HepG2 (cell line): ENCODE measurements at regions not wholly inside any gene's neighbourhood (a gene's known extent, or its start where the extent isn't known, plus 50 kb on each side); places are given as distances from the start of the nearest gene placed in this dataset.

ENCODE experiments used
- ATAC-seq: fragments of 200-7000 bp; cut with Tn5 transposase; 3 replicates; pipeline ENCODE4 v1.9.1; 2020; ENCODE audit warnings: mild to moderate bottlenecking, moderate library complexity
- BruUV-seq: library from RNA; stranded (reverse); fragments of 400-500 nt; replicated peaks from 2 replicates; lab custom pipeline; 2021; lab: Mats Ljungman, UMichigan
- CTCF ChIA-PET: fragments of 300-600 bp; formaldehyde crosslinking; extraction: SDS; loops from one replicate; lab custom pipeline; 2021; ENCODE audit warnings: low total read pairs, inconsistent platforms, low intra/inter-chr PET ratio; lab: Yijun Ruan, JAX
- POLR2A ChIA-PET: fragments of 350-600 bp; sonication (Branson Sonifier 250); formaldehyde crosslinking; loops from one replicate; lab custom pipeline; 2020; ENCODE audit warnings: antibody characterized with exemption, inconsistent platforms; lab: Yijun Ruan, JAX
- DNase-seq: peaks from one replicate; pipeline ENCODE4 v3.0.0-alpha.2; 2015; ENCODE audit warnings: low spot score
- FAIRE-seq: peaks from 3 replicates; lab custom pipeline; 2011; peaks lifted over from hg19 to GRCh38; lab: Jason Lieb, UNC
- H2AFZ ChIP-seq: one replicate; pipeline ENCODE4 v1.6.1; 2011; ENCODE audit warnings: low read length, inconsistent platforms
- H3K27ac ChIP-seq: fragments of 300-600 bp; 3 replicates; pipeline ENCODE4 v1.8.0; 2011; ENCODE audit warnings: mixed run types, mild to moderate bottlenecking, mixed read lengths, low read length, inconsistent platforms; ENCODE audit not compliant: insufficient read depth; ENCODE audit errors: extremely low read length
- H3K27me3 ChIP-seq, 2 experiments: fragments of 200-600 bp in 1 of 2; 2 replicates in 1 of 2; 3 replicates in 1 of 2; pipeline versions ENCODE4 v1.6.0 to v1.8.0; 2011; ENCODE audit warnings: low read length in 2 of 2, mild to moderate bottlenecking in 2 of 2, moderate library complexity in 2 of 2, inconsistent platforms in 1 of 2; ENCODE audit not compliant: insufficient read depth in 2 of 2, control insufficient read depth in 1 of 2
- H3K36me3 ChIP-seq, 2 experiments: fragments of 200-600 bp in 1 of 2; replicated peaks in 1 of 2; 2 replicates in 1 of 2; 3 replicates in 1 of 2; pipeline versions ENCODE4 v1.5.1 to v1.8.0; 2011; ENCODE audit warnings: low read length in 2 of 2, inconsistent platforms in 1 of 2; ENCODE audit not compliant: insufficient read depth in 2 of 2, control insufficient read depth in 1 of 2
- H3K4me1 ChIP-seq: 2 replicates; pipeline ENCODE4 v1.5.1; 2012; ENCODE audit warnings: low read length, inconsistent platforms; ENCODE audit not compliant: insufficient read depth
- H3K4me2 ChIP-seq: 2 replicates; pipeline ENCODE4 v1.6.0; 2011; ENCODE audit warnings: low read depth, low read length, inconsistent platforms
- H3K4me3 ChIP-seq, 3 experiments: fragments of 200-600 bp in 1 of 3; sonication (generic), shearing (Covaris generic) in 1 of 3; replicated peaks in 1 of 3; 2 replicates each; pipeline ENCODE4 v1.5.1; 2011 to 2016; ENCODE audit warnings: low read length in 3 of 3, inconsistent platforms in 2 of 3, low read depth in 2 of 3, mild to moderate bottlenecking in 2 of 3, control low read depth in 1 of 3, mixed read lengths in 1 of 3; ENCODE audit not compliant: insufficient read depth in 1 of 3
- H3K79me2 ChIP-seq: one replicate; pipeline ENCODE4 v1.6.1; 2011; ENCODE audit warnings: low read length, inconsistent platforms; ENCODE audit not compliant: insufficient read depth
- H3K9ac ChIP-seq: 2 replicates; pipeline ENCODE4 v1.6.0; 2011; ENCODE audit warnings: mild to moderate bottlenecking, low read depth, low read length, inconsistent platforms; ENCODE audit not compliant: insufficient read depth
- H3K9me3 ChIP-seq: 2 replicates; pipeline ENCODE4 v1.5.1; 2012; ENCODE audit warnings: mild to moderate bottlenecking, low read length
- H4K20me1 ChIP-seq: 2 replicates; pipeline ENCODE4 v1.6.0; 2011; ENCODE audit warnings: inconsistent platforms, mild to moderate bottlenecking, low read length, moderate library complexity; ENCODE audit not compliant: insufficient read depth
- FOXA3 ChIP-seq: IDR thresholded peaks from 2 replicates; pipeline ENCODE4 v1.6.1; 2016; ENCODE audit warnings: missing genetic modification reagents, missing compliant biosample characterization
- GLI4 ChIP-seq: sonication (generic); formaldehyde crosslinking; IDR thresholded peaks from 2 replicates; pipeline ENCODE4 v1.5.1; 2020; ENCODE audit warnings: missing genetic modification reagents, mild to moderate bottlenecking, moderate library complexity, borderline replicate concordance
- HNF4A ChIP-seq: sonication (generic); formaldehyde crosslinking; IDR thresholded peaks from 2 replicates; pipeline ENCODE4 v1.4.0; 2020; ENCODE audit warnings: missing genetic modification reagents
- MAFG ChIP-seq: sonication (generic); formaldehyde crosslinking; IDR thresholded peaks from 2 replicates; pipeline ENCODE4 v1.5.1; 2020; ENCODE audit warnings: mild to moderate bottlenecking, missing genetic modification reagents
- NFE2L2 ChIP-seq: fragments of 150-350 bp; IDR thresholded peaks from 2 replicates; pipeline ENCODE4 v1.6.1; 2014; ENCODE audit warnings: low read length
- NR2F6 ChIP-seq, 2 experiments: IDR thresholded peaks; 2 replicates each; pipeline ENCODE4 v1.6.1; 2016; ENCODE audit warnings: antibody characterized with exemption in 1 of 2, mild to moderate bottlenecking in 1 of 2
- PHF21A ChIP-seq: sonication (generic); formaldehyde crosslinking; IDR thresholded peaks from 2 replicates; pipeline ENCODE4 v1.5.0; 2020; ENCODE audit warnings: mild to moderate bottlenecking, missing genetic modification reagents
- RBAK ChIP-seq: sonication (generic); formaldehyde crosslinking; IDR thresholded peaks from 2 replicates; pipeline ENCODE4 v1.5.1; 2020; ENCODE audit warnings: mild to moderate bottlenecking, missing genetic modification reagents
- RNF2 ChIP-seq: fragments of 450-650 bp; conservative IDR thresholded peaks from 2 replicates; pipeline ENCODE4 v1.6.1; 2016; ENCODE audit warnings: low read depth
- SOX6 ChIP-seq, 2 experiments: fragments of 450-650 bp in 1 of 2; sonication (generic) in 1 of 2; formaldehyde crosslinking in 1 of 2; IDR thresholded peaks; 2 replicates each; pipeline versions ENCODE4 v1.4.0 to v1.6.1; 2017 to 2020; ENCODE audit warnings: antibody characterized with exemption in 1 of 2, mild to moderate bottlenecking in 1 of 2, missing genetic modification reagents in 1 of 2
- TFE3 ChIP-seq: IDR thresholded peaks from 2 replicates; pipeline ENCODE4 v1.6.1; 2016
- THYN1 ChIP-seq: sonication (generic); formaldehyde crosslinking; IDR thresholded peaks from 2 replicates; pipeline ENCODE4 v1.8.1; 2023; ENCODE audit warnings: low read depth, mild to moderate bottlenecking, moderate library complexity, missing genetic modification reagents, borderline replicate concordance
- ZNF224 ChIP-seq: sonication (generic); formaldehyde crosslinking; IDR thresholded peaks from 2 replicates; pipeline ENCODE4 v1.5.0; 2020; ENCODE audit warnings: mild to moderate bottlenecking, missing genetic modification reagents
- ZNF251 ChIP-seq: sonication (generic); formaldehyde crosslinking; IDR thresholded peaks from 2 replicates; pipeline ENCODE4 v1.9.0; 2021; ENCODE audit warnings: mild to moderate bottlenecking, missing genetic modification reagents
- ZNF446 ChIP-seq: sonication (generic); formaldehyde crosslinking; IDR thresholded peaks from 2 replicates; pipeline ENCODE4 v1.5.0; 2020; ENCODE audit warnings: mild to moderate bottlenecking, missing genetic modification reagents
- WGBS: methylation state at CpG from one replicate; pipeline ENCODE4 v1.1.6; 2017; ENCODE audit warnings: low lambda C conversion rate; 5-methylcytosine and 5-hydroxymethylcytosine counted together
- in situ Hi-C: cut with HindIII; loops from 2 replicates; pipeline ENCODE4 v1.10.0; 2017; ENCODE audit warnings: low pct_unique_long_range_greater_than_20kb; ENCODE audit not compliant: extremely low pct_ligation_motif_present
- intact Hi-C: fragments of 100-400 bp; cut with micrococcal nuclease; formaldehyde crosslinking; loops from one replicate; pipeline ENCODE4 v1.10.0; 2022; ENCODE audit not compliant: unreplicated experiment
- TF ChIP-seq, protein P1 (sequence below): sonication (generic); formaldehyde crosslinking; IDR thresholded peaks from 2 replicates; pipeline ENCODE4 v1.5.0; 2020; ENCODE audit warnings: mild to moderate bottlenecking, missing genetic modification reagents, borderline replicate concordance
- TF ChIP-seq, protein P2 (sequence below): sonication (generic); formaldehyde crosslinking; IDR thresholded peaks from 2 replicates; pipeline ENCODE4 v1.5.1; 2020; ENCODE audit warnings: mild to moderate bottlenecking, missing genetic modification reagents, moderate library complexity

DNA sequence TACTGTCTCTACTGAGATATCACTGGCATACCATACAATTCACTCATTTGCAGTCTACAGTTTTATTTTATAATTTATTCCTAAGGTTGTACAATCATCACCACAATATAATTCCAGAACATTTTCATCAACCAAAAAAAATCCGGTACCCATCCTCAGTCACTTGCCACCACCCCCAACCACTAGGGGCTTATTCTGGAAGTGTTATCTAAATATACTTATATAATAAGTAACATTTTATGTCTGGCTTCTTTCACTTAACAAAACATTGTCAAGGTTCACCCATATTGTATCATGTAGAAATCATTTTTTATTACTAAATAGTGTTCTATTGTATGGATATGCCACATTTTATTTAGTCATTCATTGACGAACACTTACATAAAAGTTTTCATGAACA, 440.8 kb downstream of the RNF144A start (continued):
- TF ChIP-seq TFE3 (CRISPR knock-in tag) (no peak), RBAK (CRISPR knock-in tag) (no peak), ZNF446 (CRISPR knock-in tag) (no peak), RNF2 (no peak), GLI4 (no peak), NFE2L2 (no peak), ZNF224 (no peak), MAFG (CRISPR knock-in tag) (no peak)
- TF ChIP-seq, protein P1, sequence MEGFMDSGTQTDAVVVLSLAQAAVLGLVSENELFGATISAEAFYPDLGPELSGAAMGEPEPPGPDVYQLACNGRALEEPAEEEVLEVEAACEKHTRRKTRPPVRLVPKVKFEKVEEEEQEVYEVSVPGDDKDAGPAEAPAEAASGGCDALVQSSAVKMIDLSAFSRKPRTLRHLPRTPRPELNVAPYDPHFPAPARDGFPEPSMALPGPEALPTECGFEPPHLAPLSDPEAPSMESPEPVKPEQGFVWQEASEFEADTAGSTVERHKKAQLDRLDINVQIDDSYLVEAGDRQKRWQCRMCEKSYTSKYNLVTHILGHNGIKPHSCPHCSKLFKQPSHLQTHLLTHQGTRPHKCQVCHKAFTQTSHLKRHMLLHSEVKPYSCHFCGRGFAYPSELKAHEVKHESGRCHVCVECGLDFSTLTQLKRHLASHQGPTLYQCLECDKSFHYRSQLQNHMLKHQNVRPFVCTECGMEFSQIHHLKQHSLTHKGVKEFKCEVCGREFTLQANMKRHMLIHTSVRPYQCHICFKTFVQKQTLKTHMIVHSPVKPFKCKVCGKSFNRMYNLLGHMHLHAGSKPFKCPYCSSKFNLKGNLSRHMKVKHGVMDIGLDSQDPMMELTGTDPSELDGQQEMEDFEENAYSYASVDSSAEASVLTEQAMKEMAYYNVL (CRISPR knock-in tag): no peak

- H3K9ac ChIP-seq: no peak overlapping the region
- intact Hi-C loops: no loop called here
- H3K4me3 ChIP-seq: no peak overlapping the region
- 22% methylated on average over 8 of the region's 8 CpGs for WGBS
- no peaks in the 10 kb centered on the region for H4K20me1 ChIP-seq
- no peaks in the 10 kb centered on the region for H3K27me3 ChIP-seq
- no peaks in the 10 kb centered on the region for H3K9me3 ChIP-seq
- peak overlapping the region; percentile 29; the same call in 1 of the 2 replicates for H3K4me2 ChIP-seq
- no peak for FAIRE-seq
- ATAC-seq: peak; percentile 13
- no peaks in the 10 kb centered on the region for H3K36me3 ChIP-seq
- ChIA-PET POLR2A (no interaction called here), CTCF (no interaction called here)
- H3K4me1 ChIP-seq: peaks cover 31% of the 10 kb centered on the region
- no peaks in the 10 kb centered on the region for H3K79me2 ChIP-seq
- in situ Hi-C loops: no loop called here
- BruUV-seq: no TSS peak
- no peak overlapping the region for H2AFZ ChIP-seq
- DNase-seq: peak; percentile 11
- no peak overlapping the region for H3K27ac ChIP-seq
- no peak for TF ChIP-seq FOXA3 (CRISPR knock-in tag)
- TF ChIP-seq ZNF251 (CRISPR knock-in tag): no peak
- no peak for TF ChIP-seq THYN1
- TF ChIP-seq, protein P2, sequence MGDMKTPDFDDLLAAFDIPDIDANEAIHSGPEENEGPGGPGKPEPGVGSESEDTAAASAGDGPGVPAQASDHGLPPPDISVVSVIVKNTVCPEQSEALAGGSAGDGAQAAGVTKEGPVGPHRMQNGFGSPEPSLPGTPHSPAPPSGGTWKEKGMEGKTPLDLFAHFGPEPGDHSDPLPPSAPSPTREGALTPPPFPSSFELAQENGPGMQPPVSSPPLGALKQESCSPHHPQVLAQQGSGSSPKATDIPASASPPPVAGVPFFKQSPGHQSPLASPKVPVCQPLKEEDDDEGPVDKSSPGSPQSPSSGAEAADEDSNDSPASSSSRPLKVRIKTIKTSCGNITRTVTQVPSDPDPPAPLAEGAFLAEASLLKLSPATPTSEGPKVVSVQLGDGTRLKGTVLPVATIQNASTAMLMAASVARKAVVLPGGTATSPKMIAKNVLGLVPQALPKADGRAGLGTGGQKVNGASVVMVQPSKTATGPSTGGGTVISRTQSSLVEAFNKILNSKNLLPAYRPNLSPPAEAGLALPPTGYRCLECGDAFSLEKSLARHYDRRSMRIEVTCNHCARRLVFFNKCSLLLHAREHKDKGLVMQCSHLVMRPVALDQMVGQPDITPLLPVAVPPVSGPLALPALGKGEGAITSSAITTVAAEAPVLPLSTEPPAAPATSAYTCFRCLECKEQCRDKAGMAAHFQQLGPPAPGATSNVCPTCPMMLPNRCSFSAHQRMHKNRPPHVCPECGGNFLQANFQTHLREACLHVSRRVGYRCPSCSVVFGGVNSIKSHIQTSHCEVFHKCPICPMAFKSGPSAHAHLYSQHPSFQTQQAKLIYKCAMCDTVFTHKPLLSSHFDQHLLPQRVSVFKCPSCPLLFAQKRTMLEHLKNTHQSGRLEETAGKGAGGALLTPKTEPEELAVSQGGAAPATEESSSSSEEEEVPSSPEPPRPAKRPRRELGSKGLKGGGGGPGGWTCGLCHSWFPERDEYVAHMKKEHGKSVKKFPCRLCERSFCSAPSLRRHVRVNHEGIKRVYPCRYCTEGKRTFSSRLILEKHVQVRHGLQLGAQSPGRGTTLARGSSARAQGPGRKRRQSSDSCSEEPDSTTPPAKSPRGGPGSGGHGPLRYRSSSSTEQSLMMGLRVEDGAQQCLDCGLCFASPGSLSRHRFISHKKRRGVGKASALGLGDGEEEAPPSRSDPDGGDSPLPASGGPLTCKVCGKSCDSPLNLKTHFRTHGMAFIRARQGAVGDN: no peak
- peak; percentile 48 for TF ChIP-seq HNF4A (CRISPR knock-in tag)
- no peak for TF ChIP-seq NR2F6 (IDR thresholded peaks at IDR 0.05)
- peak; percentile 28; the same call in 1 of the 2 replicates for TF ChIP-seq NR2F6 (CRISPR knock-in tag; IDR thresholded peaks at IDR 0.05)
- TF ChIP-seq PHF21A (CRISPR knock-in tag): 0 out of 2 replicates have a peak, but pooled peaks have one; percentile 23
- no peak for TF ChIP-seq SOX6 (IDR thresholded peaks at IDR 0.05)
- peak; percentile 25; the same call in 1 of the 2 replicates for TF ChIP-seq SOX6 (CRISPR knock-in tag; IDR thresholded peaks at IDR 0.05)
These were observed 441.7 kb downstream of the RNF144A start for GRCh38 chr2:7358865-7359447.
